Spleen (tissue), 11 donors: ENCODE measurements at regions not wholly inside any gene's neighbourhood (a gene's known extent, or its start where the extent isn't known, plus 50 kb on each side); places are given as distances from the start of the nearest gene placed in this dataset.
"Not testable (repeated sequence)": the region's sequence is repeated elsewhere in the genome, so short reads cannot be mapped to it uniquely, and the experiment has no call there.

Experiments
- DNase-seq: peaks from one replicate; pipeline ENCODE4 v3.0.0-alpha.2; 2020
- H3K27ac ChIP-seq, 8 donors: fragments of 200-600 bp; sonication (generic) in 7 of 8; 1 replicate in 4 of 8; 2 replicates in 4 of 8; pipeline versions ENCODE4 v1.5.0 to v1.8.0; 2016 to 2021; ENCODE audit warnings: inconsistent platforms in 4 of 8, mild to moderate bottlenecking in 4 of 8, moderate library complexity in 1 of 8
- H3K27me3 ChIP-seq, 7 donors: fragments of 200-600 bp; sonication (generic) in 6 of 7; replicated peaks in 1 of 7; 1 replicate in 4 of 7; 2 replicates in 3 of 7; pipeline versions ENCODE4 v1.5.0 to v1.8.0; 2016 to 2021; ENCODE audit warnings: inconsistent platforms in 3 of 7, mild to moderate bottlenecking in 1 of 7
- H3K36me3 ChIP-seq, 6 donors: fragments of 200-600 bp; sonication (generic) in 5 of 6; 1 replicate in 4 of 6; 2 replicates in 2 of 6; pipeline versions ENCODE4 v1.5.0 to v1.8.0; 2016 to 2021; ENCODE audit warnings: inconsistent platforms in 2 of 6
- H3K4me1 ChIP-seq, 6 donors: fragments of 200-600 bp; sonication (generic) in 5 of 6; 1 replicate in 3 of 6; 2 replicates in 3 of 6; pipeline versions ENCODE4 v1.5.0 to v1.8.0; 2016 to 2021; ENCODE audit warnings: inconsistent platforms in 3 of 6
- H3K4me3 ChIP-seq, 8 donors: fragments of 200-600 bp; sonication (generic) in 7 of 8; 1 replicate in 4 of 8; 2 replicates in 4 of 8; pipeline versions ENCODE4 v1.5.0 to v1.8.0; 2016 to 2021; ENCODE audit warnings: inconsistent platforms in 4 of 8, mild to moderate bottlenecking in 4 of 8, moderate library complexity in 2 of 8
- H3K9me3 ChIP-seq, 8 donors: fragments of 200-600 bp; sonication (generic) in 7 of 8; 1 replicate in 4 of 8; 2 replicates in 4 of 8; pipeline versions ENCODE4 v1.5.0 to v1.8.0; 2016 to 2021; ENCODE audit warnings: inconsistent platforms in 4 of 8
- CTCF ChIP-seq, 11 experiments: fragments of 200-600 bp in 7 of 11; fragments of 450-650 bp in 4 of 11; sonication (generic) in 4 of 11; IDR thresholded peaks in 8 of 11; conservative IDR thresholded peaks in 3 of 11; 1 replicate in 7 of 11; 2 replicates in 4 of 11; pipeline versions ENCODE4 v1.4.0 to v1.8.0; 2016 to 2021; ENCODE audit warnings: antibody characterized with exemption in 11 of 11, inconsistent platforms in 4 of 11, mild to moderate bottlenecking in 1 of 11
- POLR2A ChIP-seq, 3 donors: fragments of 450-650 bp; IDR thresholded peaks; one replicate each; pipeline ENCODE4 v1.5.1; 2017; ENCODE audit warnings: antibody characterized with exemption in 3 of 3, mild to moderate bottlenecking in 1 of 3
- POLR2AphosphoS5 ChIP-seq, 3 donors: sonication (generic); formaldehyde crosslinking; IDR thresholded peaks; one replicate each; pipeline ENCODE4 v1.5.1; 2017; ENCODE audit warnings: antibody characterized with exemption in 3 of 3
- WGBS, 5 donors: extraction: QIAGEN DNeasy Blood & Tissue Kit in 3 of 5; methylation state at CpG; one replicate each; pipeline versions ENCODE4 v1.1.5 to v1.1.7; 2013 to 2018; 5-methylcytosine and 5-hydroxymethylcytosine counted together
- intact Hi-C: fragments of 100-400 bp; cut with DNase I; formaldehyde crosslinking; loops from one replicate; pipeline ENCODE4 v1.15.0; 2023; ENCODE audit warnings: low total_unique reads
- donor health status: healthy with polysubstance abuse.
- donor health status: DM: no; HTN: no; CAD: no; lungs with moderate emphysema.
- donor health status: DM: no; HTN: no; CAD: no.
- donor health status: Bipolar disorder and iron deficiency.
- donor health status: healthy.
- donor health status: DM: no; HTN: no; CAD: no.
- donor health status: DM: yes; HTN: yes; CAD: no.

- no peak overlapping the region for H3K4me3 ChIP-seq
- H3K36me3 ChIP-seq, result no peaks in the 10 kb centered on the region
- WGBS, 5 donors, result 67 to 89% (median 78%) methylated on average over 4 of the region's 4 CpGs
- no peak overlapping the region for H3K27ac ChIP-seq
- H3K4me1 ChIP-seq, result no peaks in the 10 kb centered on the region
- intact Hi-C loops, result no loop called here
- DNase-seq, result no peak
- TF ChIP-seq POLR2A (IDR thresholded peaks at IDR 0.05) (no peak), POLR2AphosphoS5 (IDR thresholded peaks at IDR 0.05) (no peak), CTCF (IDR thresholded peaks at IDR 0.05 in 8 of 11, conservative IDR thresholded peaks at IDR 0.05 in 3 of 11) (no peak)
- peaks cover 0 to 63% (median 37%) of the 10 kb centered on the region in 8 donors for H3K9me3 ChIP-seq
- no peaks in the 10 kb centered on the region for H3K27me3 ChIP-seq
Observed at GRCh38 chr20:43334080-43334479, 123.6 kb upstream of the SRSF6 start.

GRCh38 chr20:43331906-43332305, 125.8 kb upstream of the SRSF6 start:
- Histone ChIP-seq H3K36me3 (no peaks in the 10 kb centered on the region), H3K4me3 (no peak overlapping the region), H3K27me3 (no peaks in the 10 kb centered on the region), H3K9me3 (peaks cover 0 to 55% (median 31%) of the 10 kb centered on the region in 8 donors), H3K27ac (no peak overlapping the region), H3K4me1 (no peaks in the 10 kb centered on the region)
- WGBS, 5 donors, result 72 to 86% (median 81%) methylated on average over 13 of the region's 13 CpGs
- TF ChIP-seq CTCF (IDR thresholded peaks at IDR 0.05 in 8 of 11, conservative IDR thresholded peaks at IDR 0.05 in 3 of 11) (no peak), POLR2A (IDR thresholded peaks at IDR 0.05) (no peak), POLR2AphosphoS5 (IDR thresholded peaks at IDR 0.05) (no peak)
- intact Hi-C loops, result no loop called here
- DNase-seq, result no peak

GRCh38 chr20:43328697-43329096, 129.0 kb upstream of the SRSF6 start:
- peaks cover 0 to 23% (median 9%) of the 10 kb centered on the region in 8 donors for H3K9me3 ChIP-seq
- no peak for DNase-seq
- intact Hi-C loops, result no loop called here
- WGBS, 5 donors, result 79 to 89% (median 83%) methylated on average over 1 of the region's 1 CpG
- no peak overlapping the region for H3K4me3 ChIP-seq
- TF ChIP-seq CTCF (IDR thresholded peaks at IDR 0.05 in 8 of 11, conservative IDR thresholded peaks at IDR 0.05 in 3 of 11) (no peak), POLR2AphosphoS5 (IDR thresholded peaks at IDR 0.05) (no peak), POLR2A (IDR thresholded peaks at IDR 0.05) (no peak)
- peaks cover 0 to 1% (median 0%) of the 10 kb centered on the region in 7 donors for H3K27me3 ChIP-seq
- H3K27ac ChIP-seq, result no peak overlapping the region
- H3K4me1 ChIP-seq, result no peaks in the 10 kb centered on the region
- no peaks in the 10 kb centered on the region for H3K36me3 ChIP-seq

- H3K4me1 ChIP-seq, DNase-seq, intact Hi-C loops, H3K36me3 ChIP-seq, H3K4me3 ChIP-seq, H3K27ac ChIP-seq, H3K27me3 ChIP-seq: not testable (repeated sequence)
- peaks cover 0 to 11% (median 2%) of the 10 kb centered on the region in 8 donors for H3K9me3 ChIP-seq
- 91 to 97% (median 96%) methylated on average over 4 of the region's 4 CpGs for WGBS, 5 donors
Observed at GRCh38 chr20:43327234-43327633, 130.5 kb upstream of the SRSF6 start.

- intact Hi-C loops, result no loop called here
- Histone ChIP-seq H3K36me3 (no peaks in the 10 kb centered on the region), H3K4me1 (no peaks in the 10 kb centered on the region), H3K27me3 (peaks cover 0 to 9% (median 0%) of the 10 kb centered on the region in 7 donors), H3K4me3 (no peak overlapping the region), H3K27ac (no peak overlapping the region), H3K9me3 (peaks cover 0 to 7% (median 0%) of the 10 kb centered on the region in 8 donors)
- TF ChIP-seq CTCF (IDR thresholded peaks at IDR 0.05 in 8 of 11, conservative IDR thresholded peaks at IDR 0.05 in 3 of 11), result no peak
- TF ChIP-seq POLR2AphosphoS5 (IDR thresholded peaks at IDR 0.05), result no peak
- TF ChIP-seq POLR2A (IDR thresholded peaks at IDR 0.05), result no peak
- 71 to 90% (median 78%) methylated on average over 3 of the region's 3 CpGs for WGBS, 5 donors
- DNase-seq, result no peak
Observed at GRCh38 chr20:43325926-43326325, 131.8 kb upstream of the SRSF6 start.
